ENCODE measurements at regions not wholly inside any gene's neighbourhood (a gene's known extent, or its start where the extent isn't known, plus 50 kb on each side); places are given as distances from the start of the nearest gene placed in this dataset.

GRCh38 chr18:55968550-55968949, 380.6 kb upstream of the TCF4 start:
- Histone ChIP-seq H3K56ac (ENCODE audit: insufficient read length, low read depth, low read length) (no peak overlapping the region), H3K27ac (ENCODE audit: insufficient read length, low read depth, low read length) (no peak overlapping the region), H3K4ac (ENCODE audit: low read depth, low read length) (no peak overlapping the region), H3K9me3 (ENCODE audit: control insufficient read depth, low read depth, low read length) (no peaks in the 10 kb centered on the region), H3K27me3 (ENCODE audit: insufficient read depth, low read length) (no peaks in the 10 kb centered on the region), H2BK15ac (ENCODE audit: low read depth, low read length) (no peak overlapping the region), H3K23me2 (ENCODE audit: insufficient read length, low read depth, low read length, poor library complexity, severe bottlenecking) (no peaks in the 10 kb centered on the region), H3K79me2 (ENCODE audit: insufficient read depth, low read length) (no peaks in the 10 kb centered on the region), H2AK5ac (ENCODE audit: insufficient read length, low read length) (no peak overlapping the region), H3K14ac (ENCODE audit: insufficient read depth, low read length) (no peak overlapping the region), H4K91ac (ENCODE audit: insufficient read length, low read depth, low read length) (no peak overlapping the region), H2AFZ (ENCODE audit: low read length) (no peak overlapping the region), H2BK120ac (ENCODE audit: low read depth, low read length, poor library complexity, severe bottlenecking) (no peak overlapping the region), H3K9ac (ENCODE audit: extremely low read depth, insufficient read length, low read length) (no peak overlapping the region), H3K4me1 (ENCODE audit: insufficient read depth, low read length) (no peaks in the 10 kb centered on the region), H4K8ac (replicated peaks; ENCODE audit: insufficient read length, low read depth, low read length) (no peak overlapping the region), H3K79me1 (ENCODE audit: insufficient read depth, low read depth, low read length, poor library complexity, severe bottlenecking) (no peaks in the 10 kb centered on the region), H3K4me2 (ENCODE audit: insufficient read depth, insufficient read length, low read length) (no peak overlapping the region), H2BK5ac (ENCODE audit: insufficient read length, low read length) (no peak overlapping the region), H2BK20ac (ENCODE audit: low read depth, low read length, poor library complexity, severe bottlenecking) (no peak overlapping the region), H4K5ac (ENCODE audit: insufficient read length, low read depth, low read length) (no peak overlapping the region), H2BK12ac (ENCODE audit: insufficient read length, low read depth, low read length) (no peak overlapping the region), H4K20me1 (ENCODE audit: control insufficient read depth, insufficient read depth, insufficient read length) (no peaks in the 10 kb centered on the region), H3K18ac (ENCODE audit: insufficient read length, low read depth, low read length) (no peak overlapping the region), H3K23ac (ENCODE audit: insufficient read length, low read depth, low read length) (no peak overlapping the region), H3T11ph (ENCODE audit: low read length) (no peak overlapping the region)
- H3K4me3 Mint-ChIP-seq, result no peak overlapping the region
- H3K27ac Mint-ChIP-seq, result no peak overlapping the region
- no peak for TF ChIP-seq CTCF (conservative IDR thresholded peaks at IDR 0.05)
- WGBS (ENCODE audit: extremely low coverage, insufficient read length, low lambda C conversion rate), result no CpG with 5 or more reads among the region's 3 CpGs
- H3K27me3 Mint-ChIP-seq (ENCODE audit: low read depth), result no peaks in the 10 kb centered on the region
- H3K4me1 Mint-ChIP-seq, result peaks cover 4 to 10% of the 10 kb centered on the region in 2 experiments; a peak in 3 of 4 replicates
- no peaks in the 10 kb centered on the region for H3K36me3 Mint-ChIP-seq (ENCODE audit: insufficient read depth in 1 of 3, low read depth in 3 of 3)
- DNase-seq, result no peak
- H3K9me3 Mint-ChIP-seq, result no peaks in the 10 kb centered on the region
